Breast epithelium (tissue), 4 donors: ENCODE measurements at regions not wholly inside any gene's neighbourhood (a gene's known extent, or its start where the extent isn't known, plus 50 kb on each side); places are given as distances from the start of the nearest gene placed in this dataset.

Experiments used
- DNase-seq, 2 donors: peaks; one replicate each; pipeline ENCODE4 v3.0.0-alpha.2; 2019; ENCODE audit warnings: low spot score in 2 of 2
- H3K27ac ChIP-seq, 2 donors: fragments of 200-600 bp; sonication (generic) in 1 of 2; one replicate each; pipeline ENCODE4 v1.5.1; 2016 to 2019; ENCODE audit warnings: mild to moderate bottlenecking in 1 of 2
- H3K27me3 ChIP-seq, 2 donors: fragments of 200-600 bp; sonication (generic) in 1 of 2; one replicate each; pipeline versions ENCODE4 v1.5.1 to v1.6.0; 2017 to 2019; ENCODE audit warnings: control low read depth in 1 of 2, mild to moderate bottlenecking in 1 of 2
- H3K36me3 ChIP-seq: fragments of 200-600 bp; one replicate; pipeline ENCODE4 v1.5.1; 2019
- H3K4me1 ChIP-seq, 2 donors: fragments of 200-600 bp; sonication (generic); one replicate each; pipeline ENCODE4 v1.5.1; 2016 to 2019; ENCODE audit warnings: control low read depth in 1 of 2
- H3K4me3 ChIP-seq, 3 donors: fragments of 200-600 bp; sonication (generic); 1 replicate in 2 of 3; 2 replicates in 1 of 3; pipeline ENCODE4 v1.5.1; 2016 to 2019; ENCODE audit warnings: mild to moderate bottlenecking in 3 of 3, moderate library complexity in 2 of 3
- H3K9me3 ChIP-seq, 2 donors: fragments of 200-600 bp; sonication (generic) in 1 of 2; one replicate each; pipeline ENCODE4 v1.5.1; 2016 to 2019; ENCODE audit warnings: control low read depth in 1 of 2
- POLR2A ChIP-seq: fragments of 450-650 bp; IDR thresholded peaks from one replicate; pipeline ENCODE4 v1.6.1; 2016; ENCODE audit warnings: antibody characterized with exemption, mild to moderate bottlenecking, moderate library complexity
- POLR2AphosphoS5 ChIP-seq, 3 donors: sonication (generic); formaldehyde crosslinking; IDR thresholded peaks; one replicate each; pipeline ENCODE4 v1.6.1; 2017; ENCODE audit warnings: antibody characterized with exemption in 3 of 3
- intact Hi-C: fragments of 100-400 bp; cut with DNase I; formaldehyde crosslinking; loops from one replicate; pipeline ENCODE4 v1.15.1; 2023; ENCODE audit warnings: low total_unique reads
- TF ChIP-seq, protein P1 (sequence below), 3 donors: fragments of 450-650 bp; IDR thresholded peaks; one replicate each; pipeline ENCODE4 v1.5.1; 2016 to 2017; ENCODE audit warnings: antibody characterized with exemption in 3 of 3, mild to moderate bottlenecking in 3 of 3, moderate library complexity in 3 of 3

DNA sequence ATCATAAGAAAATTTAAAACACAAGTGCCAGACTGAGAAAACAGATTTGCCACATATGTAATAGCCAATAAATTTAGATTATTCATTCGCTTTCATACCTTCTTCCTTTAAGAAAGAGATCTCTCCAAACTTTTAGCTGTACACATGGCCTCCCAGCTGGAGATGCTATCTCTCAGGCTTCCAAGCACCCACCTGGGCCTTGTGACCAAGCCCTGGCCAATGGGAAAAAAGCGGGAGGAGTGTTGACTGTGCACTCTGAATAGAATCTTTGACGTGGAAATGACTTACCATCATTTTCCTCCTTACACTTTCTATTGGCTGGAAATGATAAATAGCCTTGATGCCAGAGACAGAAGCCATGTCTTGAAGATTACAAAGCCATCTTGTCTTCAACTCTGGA is 1106.6 kb downstream of the TBL1XR1 start:
- H3K27me3 ChIP-seq: no peaks in the 10 kb centered on the region
- no peak for TF ChIP-seq POLR2A
- no peak for TF ChIP-seq POLR2AphosphoS5 (IDR thresholded peaks at IDR 0.05)
- TF ChIP-seq, protein P1, sequence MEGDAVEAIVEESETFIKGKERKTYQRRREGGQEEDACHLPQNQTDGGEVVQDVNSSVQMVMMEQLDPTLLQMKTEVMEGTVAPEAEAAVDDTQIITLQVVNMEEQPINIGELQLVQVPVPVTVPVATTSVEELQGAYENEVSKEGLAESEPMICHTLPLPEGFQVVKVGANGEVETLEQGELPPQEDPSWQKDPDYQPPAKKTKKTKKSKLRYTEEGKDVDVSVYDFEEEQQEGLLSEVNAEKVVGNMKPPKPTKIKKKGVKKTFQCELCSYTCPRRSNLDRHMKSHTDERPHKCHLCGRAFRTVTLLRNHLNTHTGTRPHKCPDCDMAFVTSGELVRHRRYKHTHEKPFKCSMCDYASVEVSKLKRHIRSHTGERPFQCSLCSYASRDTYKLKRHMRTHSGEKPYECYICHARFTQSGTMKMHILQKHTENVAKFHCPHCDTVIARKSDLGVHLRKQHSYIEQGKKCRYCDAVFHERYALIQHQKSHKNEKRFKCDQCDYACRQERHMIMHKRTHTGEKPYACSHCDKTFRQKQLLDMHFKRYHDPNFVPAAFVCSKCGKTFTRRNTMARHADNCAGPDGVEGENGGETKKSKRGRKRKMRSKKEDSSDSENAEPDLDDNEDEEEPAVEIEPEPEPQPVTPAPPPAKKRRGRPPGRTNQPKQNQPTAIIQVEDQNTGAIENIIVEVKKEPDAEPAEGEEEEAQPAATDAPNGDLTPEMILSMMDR (IDR thresholded peaks at IDR 0.05): no peak
- no peak overlapping the region for H3K27ac ChIP-seq
- H3K4me3 ChIP-seq: no peak overlapping the region
- DNase-seq: no peak
- H3K36me3 ChIP-seq: no peaks in the 10 kb centered on the region
- intact Hi-C loops: no loop called here
- H3K9me3 ChIP-seq: no peaks in the 10 kb centered on the region
- H3K4me1 ChIP-seq: no peaks in the 10 kb centered on the region

DNA sequence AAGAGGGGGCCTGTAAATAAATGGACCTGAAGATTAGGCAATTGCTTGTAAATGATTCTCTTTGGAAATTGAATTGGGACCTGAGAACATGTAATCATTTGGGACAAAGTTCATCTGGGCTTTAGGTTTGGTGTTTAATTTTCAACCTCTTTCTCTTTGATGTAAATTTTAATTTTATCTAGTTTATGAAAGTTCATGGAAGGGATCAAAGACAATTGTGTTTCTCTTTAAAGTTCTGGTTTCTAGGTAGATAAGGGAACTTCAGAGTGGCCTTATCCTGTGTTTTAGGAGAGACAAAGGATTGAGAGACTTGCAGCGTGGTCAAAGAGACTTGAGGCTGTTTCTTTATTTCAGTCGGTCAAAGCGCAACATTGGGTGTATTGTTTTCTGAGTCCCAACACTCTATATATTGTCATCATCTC is 1108.3 kb downstream of the TBL1XR1 start:
- H3K27me3 ChIP-seq: no peaks in the 10 kb centered on the region
- intact Hi-C loops: no loop called here

DNA sequence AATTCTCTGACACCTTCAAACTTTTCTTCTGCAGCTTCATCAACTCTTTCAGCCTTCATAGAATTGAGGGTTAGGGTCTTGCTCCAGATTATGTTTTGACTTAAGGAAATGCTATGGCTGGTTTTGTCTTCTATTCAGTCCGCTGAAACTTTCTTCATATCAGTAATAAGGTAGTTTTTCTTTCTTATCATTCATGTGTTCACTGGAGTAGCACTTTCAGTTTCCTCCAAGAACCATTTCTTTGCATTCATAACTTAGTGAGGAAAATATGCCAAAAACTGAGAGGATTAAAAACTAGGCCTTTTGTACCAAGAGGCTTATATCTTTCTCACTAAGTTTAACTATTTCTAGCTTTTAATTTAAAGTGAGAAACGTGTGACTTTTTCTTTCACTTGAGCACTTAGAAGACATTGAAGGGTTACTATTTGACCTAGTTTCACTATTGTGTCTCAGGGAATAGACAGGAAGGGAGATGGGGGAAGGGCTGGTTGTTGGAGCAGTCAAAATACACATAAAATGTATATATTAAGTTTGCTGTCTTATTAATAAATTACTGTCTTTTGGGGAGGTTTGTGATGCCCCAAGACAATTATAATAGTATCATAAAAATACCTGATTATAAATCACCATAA is 1110.1 kb downstream of the TBL1XR1 start:
- no peak overlapping the region for H3K27ac ChIP-seq
- H3K27me3 ChIP-seq: no peaks in the 10 kb centered on the region
- TF ChIP-seq, protein P1 (IDR thresholded peaks at IDR 0.05): no peak
- TF ChIP-seq POLR2AphosphoS5 (IDR thresholded peaks at IDR 0.05) (no peak), POLR2A (no peak)
- no peaks in the 10 kb centered on the region for H3K9me3 ChIP-seq
- no peaks in the 10 kb centered on the region for H3K4me1 ChIP-seq
- intact Hi-C loops: no loop called here
- DNase-seq: no peak
- no peaks in the 10 kb centered on the region for H3K36me3 ChIP-seq
- no peak overlapping the region for H3K4me3 ChIP-seq

More for the DNA sequence above, 1108.3 kb downstream of the TBL1XR1 start:
- no peak for DNase-seq
- Histone ChIP-seq H3K4me1 (no peaks in the 10 kb centered on the region), H3K36me3 (no peaks in the 10 kb centered on the region), H3K9me3 (no peaks in the 10 kb centered on the region), H3K4me3 (no peak overlapping the region), H3K27ac (no peak overlapping the region)
- TF ChIP-seq POLR2A (no peak), POLR2AphosphoS5 (IDR thresholded peaks at IDR 0.05) (no peak)
- TF ChIP-seq, protein P1 (IDR thresholded peaks at IDR 0.05): no peak

DNA sequence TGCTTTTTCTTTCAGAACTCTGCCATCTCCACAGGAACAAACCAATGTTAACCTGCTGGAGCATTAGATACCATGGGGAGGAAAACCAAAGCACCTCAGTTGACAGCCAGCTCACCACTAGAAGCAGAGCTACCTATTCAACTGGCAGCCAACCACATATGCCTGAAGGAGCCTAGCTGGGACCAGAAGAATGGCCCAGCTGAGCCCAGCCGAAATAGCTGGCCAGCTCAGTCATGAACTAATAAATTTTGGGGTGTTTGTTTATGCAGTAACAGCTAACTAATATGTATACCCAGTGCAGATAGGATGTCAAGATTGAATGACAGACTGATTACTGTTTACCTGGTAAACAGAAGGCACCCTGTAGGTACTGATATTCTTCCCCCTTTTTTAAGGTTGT is 1117.5 kb downstream of the TBL1XR1 start:
- no peak for DNase-seq
- Histone ChIP-seq H3K36me3 (no peaks in the 10 kb centered on the region), H3K27me3 (no peaks in the 10 kb centered on the region), H3K9me3 (peaks cover 0 to 5% of the 10 kb centered on the region in 2 donors), H3K4me1 (no peaks in the 10 kb centered on the region), H3K27ac (no peak overlapping the region), H3K4me3 (no peak overlapping the region)
- intact Hi-C loops: no loop called here
- TF ChIP-seq POLR2AphosphoS5 (IDR thresholded peaks at IDR 0.05): no peak
- TF ChIP-seq, protein P1 (IDR thresholded peaks at IDR 0.05): no peak

DNA sequence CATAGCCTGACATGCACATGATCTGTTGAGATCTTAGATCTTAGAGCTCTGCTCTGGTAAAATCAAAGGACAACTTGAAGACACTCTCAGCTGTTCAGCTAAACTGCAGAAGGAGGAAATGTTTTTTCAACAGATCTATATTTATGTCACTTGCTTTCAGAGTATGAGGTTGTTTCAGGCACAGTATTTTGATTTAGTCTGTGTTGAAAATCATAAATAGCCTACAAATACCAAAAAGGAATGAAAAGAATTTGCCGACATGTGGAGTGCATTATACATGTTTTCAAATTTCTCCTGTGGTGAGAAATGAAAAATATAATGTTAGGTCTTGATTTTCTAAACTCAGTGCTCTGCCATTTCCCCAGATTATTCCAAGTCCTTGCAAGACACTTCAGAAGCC is 1118.4 kb downstream of the TBL1XR1 start:
- Histone ChIP-seq H3K9me3 (peaks cover 0 to 5% of the 10 kb centered on the region in 2 donors), H3K4me1 (no peaks in the 10 kb centered on the region), H3K4me3 (no peak overlapping the region), H3K27ac (no peak overlapping the region), H3K27me3 (no peaks in the 10 kb centered on the region), H3K36me3 (no peaks in the 10 kb centered on the region)
- intact Hi-C loops: no loop called here
- TF ChIP-seq POLR2AphosphoS5 (IDR thresholded peaks at IDR 0.05) (no peak), POLR2A (no peak)
- TF ChIP-seq, protein P1 (IDR thresholded peaks at IDR 0.05): no peak
- DNase-seq: no peak
